HUDEP-2 (cell line): ENCODE measurements at regions not wholly inside any gene's neighbourhood (a gene's known extent, or its start where the extent isn't known, plus 50 kb on each side); places are given as distances from the start of the nearest gene placed in this dataset.
A peak's percentile ranks its signal among the peaks of the same experiment; 100 is the strongest.
"Not testable (repeated sequence)": the region's sequence is repeated elsewhere in the genome, so short reads cannot be mapped to it uniquely, and the experiment has no call there.

ENCODE experiments used
- DNase-seq, 76 experiments: peaks; one replicate each; lab custom pipeline; 2025; ENCODE audit not compliant: unreplicated experiment in 76 of 76; lab: John Stamatoyannopoulos, UW

DNA sequence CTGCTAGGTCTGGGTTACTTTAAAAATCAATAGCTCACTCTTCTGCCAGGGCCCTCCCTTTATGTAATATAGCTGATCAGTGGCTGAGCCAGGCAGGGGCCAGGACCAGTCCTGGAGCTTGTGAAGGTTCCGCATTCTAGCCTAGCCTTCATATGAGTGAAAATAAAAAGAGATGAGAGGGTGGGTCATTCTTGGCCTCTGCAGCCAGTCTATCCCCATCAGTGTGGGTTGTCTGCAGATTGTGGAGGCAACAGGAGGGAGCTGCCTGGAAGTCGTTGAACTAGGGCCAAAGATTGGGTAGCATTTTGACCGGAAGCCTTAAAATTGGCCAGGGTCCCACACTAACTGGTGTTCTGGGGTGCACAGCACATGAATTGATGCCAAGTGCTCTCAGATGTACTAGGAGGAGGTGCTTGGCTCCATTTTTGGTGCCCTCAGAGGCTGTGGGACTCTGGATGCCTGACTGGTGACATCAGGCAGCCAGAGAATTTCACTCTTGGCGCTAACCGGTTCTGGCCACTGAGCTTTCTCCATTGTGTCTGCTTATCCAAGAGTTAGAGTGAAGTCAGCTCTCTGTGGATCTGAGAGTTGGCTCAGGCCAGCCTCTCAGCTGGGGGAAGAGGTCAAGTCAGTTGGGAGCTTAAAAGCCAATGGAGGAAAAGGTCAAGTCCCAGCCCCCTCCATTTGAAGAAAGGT lies 66.5 kb upstream of the IKBKE start:
- DNase-seq: not testable (repeated sequence)

GRCh38 chr1:206404309-206405027 lies 65.8 kb upstream of the IKBKE start:
- DNase-seq: not testable (repeated sequence)

- DNase-seq: not testable (repeated sequence)
These were observed 65.0 kb upstream of the IKBKE start for GRCh38 chr1:206405282-206405681.

DNA sequence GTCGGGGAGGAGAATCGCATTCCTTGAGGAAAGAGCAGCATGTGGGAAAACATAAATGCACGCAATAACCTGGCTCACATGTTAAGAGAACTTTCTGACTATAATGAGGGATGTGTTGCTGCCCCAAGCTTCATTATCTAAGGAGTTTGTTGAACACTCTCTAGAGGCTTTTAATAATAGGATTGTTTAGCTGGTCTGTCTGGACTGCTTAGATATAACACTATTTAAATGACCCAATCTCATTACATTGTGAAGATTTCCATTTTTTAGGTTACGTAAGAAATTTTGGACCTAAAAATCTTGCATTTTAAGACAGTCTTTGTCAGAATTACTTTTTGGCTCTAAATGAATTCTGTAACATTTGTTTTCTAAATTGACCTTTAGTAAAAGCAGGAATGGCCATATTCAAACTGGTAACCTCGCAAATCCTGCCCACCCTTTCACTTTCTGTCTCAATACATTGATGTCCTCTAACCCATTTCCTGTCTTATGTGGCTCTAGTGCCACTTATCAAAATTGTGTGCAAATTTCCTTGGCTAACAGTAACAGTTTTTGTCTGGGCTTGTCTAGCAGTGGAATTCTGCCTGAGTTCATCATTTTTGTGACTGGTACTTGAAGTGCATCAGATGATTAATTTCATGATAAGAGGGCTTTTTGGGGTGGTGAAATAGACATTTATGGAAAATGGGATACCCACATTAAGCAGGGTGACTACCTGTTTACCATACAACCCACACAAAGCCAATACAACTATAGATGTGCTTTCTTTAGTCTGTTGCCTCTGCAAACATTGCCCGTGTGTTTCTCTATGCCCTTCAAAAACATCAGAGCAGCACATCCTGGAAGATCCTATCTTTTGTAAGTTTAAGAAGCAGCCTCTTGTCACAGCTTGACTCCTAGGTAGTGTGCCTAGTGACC lies 61.6 kb upstream of the IKBKE start:
- DNase-seq: not testable (repeated sequence)

DNA sequence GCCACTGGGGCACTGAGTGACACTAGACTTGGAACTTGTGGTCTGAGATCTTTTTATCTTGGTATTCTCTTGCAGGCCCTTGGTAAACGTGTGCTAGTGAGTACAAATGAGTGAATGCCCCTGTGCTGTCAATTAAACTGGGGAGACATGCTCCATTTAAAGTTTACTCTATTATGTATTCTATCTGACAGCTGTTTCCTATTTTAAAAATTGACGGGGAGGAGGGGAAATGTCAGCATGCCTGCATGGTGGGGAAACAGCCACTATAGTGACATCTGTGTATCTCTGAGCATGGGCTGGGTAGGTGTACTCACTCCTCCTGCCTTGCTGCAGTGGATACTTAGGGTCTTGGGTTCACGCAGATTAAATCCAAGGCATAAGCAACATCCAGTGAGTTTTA lies 59.0 kb upstream of the IKBKE start:
- DNase-seq: no peak

- no peak for DNase-seq
These were observed 54.3 kb upstream of the IKBKE start for GRCh38 chr1:206415942-206416341.

DNA sequence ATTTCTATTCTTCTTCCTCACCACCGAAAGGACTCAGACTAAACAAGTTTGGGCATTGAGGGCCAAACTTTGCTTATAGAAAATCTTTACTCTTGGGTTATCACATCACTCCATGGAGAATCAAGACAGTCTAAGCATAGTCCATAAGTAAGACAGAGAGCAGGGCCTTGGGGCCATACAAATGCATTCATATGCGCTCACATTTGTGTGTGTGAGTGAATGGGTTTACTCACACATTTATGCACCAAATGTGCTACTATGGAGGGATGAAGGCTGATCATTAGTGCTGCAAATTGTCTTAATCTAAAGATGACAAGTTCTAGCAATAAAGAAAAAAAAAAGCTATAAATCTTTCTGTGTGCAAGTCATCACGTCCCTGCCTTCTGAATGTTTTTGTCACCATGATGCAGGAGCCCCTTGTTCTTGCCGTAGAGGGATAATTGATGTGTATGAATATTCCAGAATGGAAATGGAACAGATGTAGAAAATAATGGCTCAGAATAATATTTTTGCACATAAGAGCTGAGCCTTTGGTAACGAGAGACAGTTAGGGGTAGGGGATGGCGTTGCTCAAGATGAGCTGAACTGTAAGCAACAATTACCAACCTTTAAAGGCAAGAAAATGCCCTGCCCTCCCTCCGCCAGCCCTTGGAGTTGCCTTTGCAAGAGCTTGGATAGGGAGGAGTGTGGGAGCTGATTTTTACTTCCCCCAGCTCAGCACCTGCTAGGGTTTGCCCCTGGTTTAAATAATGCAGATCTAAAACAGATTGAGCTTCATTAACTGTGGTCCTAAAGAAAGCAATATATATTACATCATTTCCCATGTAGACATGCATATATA lies 52.3 kb upstream of the IKBKE start:
- no peak for DNase-seq

DNA sequence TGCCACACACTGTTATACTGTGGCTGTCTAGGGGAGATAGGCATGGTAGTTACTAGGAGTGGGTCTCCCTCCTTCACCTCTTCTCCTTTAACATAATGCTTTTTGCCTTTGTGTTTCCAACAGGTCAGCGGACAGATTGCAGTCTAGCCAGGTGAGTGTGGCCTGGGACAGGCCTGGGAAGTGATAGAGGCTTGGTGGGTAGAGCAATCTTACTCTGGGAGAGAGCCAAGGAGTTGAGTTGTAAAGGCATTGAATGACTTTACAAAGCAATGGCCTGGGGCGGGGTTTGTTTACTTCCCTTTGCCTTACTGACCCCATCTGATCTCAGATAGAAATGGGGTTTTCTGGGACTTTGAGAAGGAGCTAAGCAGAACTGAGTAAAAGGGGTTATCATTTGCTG lies 51.0 kb upstream of the IKBKE start:
- DNase-seq: peak in 1 of 76 experiments; percentile 2

DNA sequence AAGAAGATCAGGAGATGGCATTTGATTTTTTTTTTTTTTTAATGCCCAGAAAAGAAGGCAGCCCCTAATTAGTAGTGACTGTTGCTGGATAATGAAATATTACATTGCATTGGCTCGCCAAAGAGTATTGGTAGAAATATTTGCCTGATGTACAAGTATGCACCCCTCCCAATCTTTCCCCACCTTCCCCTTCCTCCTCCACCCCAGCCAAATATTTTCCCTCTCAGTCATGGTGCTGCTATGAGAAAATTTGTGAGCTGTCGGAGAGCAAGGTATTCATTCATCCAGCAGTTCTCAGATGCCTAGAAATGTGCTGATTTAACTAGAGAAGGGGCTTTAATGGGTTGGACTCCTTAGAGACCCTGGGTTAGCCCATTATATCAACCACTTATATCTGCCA lies 50.5 kb upstream of the IKBKE start:
- DNase-seq: no peak

DNA sequence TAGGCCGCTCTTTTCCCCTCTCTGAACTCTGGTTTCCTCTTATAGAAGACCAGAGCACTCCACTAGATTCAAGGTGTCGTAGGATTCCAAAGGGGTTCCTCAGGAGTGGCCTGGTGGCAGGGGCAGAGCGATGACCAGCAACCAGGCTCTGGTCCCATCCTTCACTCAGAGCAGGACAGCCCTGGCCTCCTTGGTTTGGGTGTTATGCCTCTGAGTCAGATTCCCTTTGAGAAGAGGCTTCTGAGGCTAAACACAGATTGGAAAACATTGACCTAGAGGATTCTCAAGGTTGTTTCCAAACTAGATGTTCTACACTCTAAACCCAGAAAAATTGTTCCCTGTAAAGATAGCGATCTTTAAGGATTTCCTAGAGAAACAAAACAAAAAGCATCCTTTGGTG lies 49.8 kb upstream of the IKBKE start:
- DNase-seq: no peak
